Dermis microvascular lymphatic vessel endothelial cell (primary cell): ENCODE measurements at regions not wholly inside any gene's neighbourhood (a gene's known extent, or its start where the extent isn't known, plus 50 kb on each side); places are given as distances from the start of the nearest gene placed in this dataset.

Experiments
- DNase-seq, 2 donors: peaks; one replicate each; pipeline versions ENCODE4 v3.0.0 to v3.0.0-alpha.2; 2010; ENCODE audit warnings: low read depth in 2 of 2

DNA sequence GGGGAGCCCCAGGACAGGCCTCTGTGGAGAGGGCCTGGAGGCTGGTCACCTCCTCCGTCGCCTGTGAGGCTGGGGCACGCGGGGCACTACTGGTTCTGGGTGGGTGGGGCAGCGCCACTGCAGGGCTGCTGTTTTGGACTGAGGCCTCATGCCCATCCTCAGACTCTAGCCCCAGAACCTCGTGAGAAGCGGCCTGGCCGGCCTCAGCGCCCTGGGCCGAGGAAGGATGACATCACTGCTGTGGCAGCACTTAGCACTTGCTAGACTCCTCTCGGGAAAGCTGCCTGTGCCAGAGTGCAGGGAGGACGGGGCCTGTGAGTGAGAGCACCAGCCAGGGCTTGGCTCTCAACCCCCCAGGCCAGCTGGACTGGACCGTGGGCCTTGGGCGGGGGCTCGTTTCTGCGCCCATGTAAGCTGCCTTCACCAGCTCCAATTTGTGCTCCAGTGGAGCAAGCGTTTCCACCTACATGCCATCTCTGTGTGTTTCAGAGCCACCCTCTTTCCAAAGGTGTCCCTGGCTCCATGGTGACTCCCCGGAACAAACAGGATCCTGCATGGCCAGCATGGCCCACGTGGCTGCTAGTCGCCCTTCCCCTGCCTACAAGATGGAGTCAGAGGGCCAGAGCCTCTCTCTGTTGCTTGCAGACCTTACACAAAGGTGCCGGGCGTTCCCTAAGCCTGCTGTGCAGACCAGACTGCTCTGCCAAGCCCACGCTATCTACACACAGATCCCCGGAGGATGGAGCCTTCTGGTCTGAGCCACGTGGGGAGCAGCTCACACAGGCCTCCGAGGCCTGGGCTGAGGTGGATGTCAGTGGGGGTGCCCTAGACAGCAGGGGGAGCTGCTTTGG lies 102.9 kb downstream of the CTTN start:
- no peak for DNase-seq

- no peak for DNase-seq
Measured at GRCh38 chr11:70501933-70502540, 103.7 kb downstream of the CTTN start.

DNA sequence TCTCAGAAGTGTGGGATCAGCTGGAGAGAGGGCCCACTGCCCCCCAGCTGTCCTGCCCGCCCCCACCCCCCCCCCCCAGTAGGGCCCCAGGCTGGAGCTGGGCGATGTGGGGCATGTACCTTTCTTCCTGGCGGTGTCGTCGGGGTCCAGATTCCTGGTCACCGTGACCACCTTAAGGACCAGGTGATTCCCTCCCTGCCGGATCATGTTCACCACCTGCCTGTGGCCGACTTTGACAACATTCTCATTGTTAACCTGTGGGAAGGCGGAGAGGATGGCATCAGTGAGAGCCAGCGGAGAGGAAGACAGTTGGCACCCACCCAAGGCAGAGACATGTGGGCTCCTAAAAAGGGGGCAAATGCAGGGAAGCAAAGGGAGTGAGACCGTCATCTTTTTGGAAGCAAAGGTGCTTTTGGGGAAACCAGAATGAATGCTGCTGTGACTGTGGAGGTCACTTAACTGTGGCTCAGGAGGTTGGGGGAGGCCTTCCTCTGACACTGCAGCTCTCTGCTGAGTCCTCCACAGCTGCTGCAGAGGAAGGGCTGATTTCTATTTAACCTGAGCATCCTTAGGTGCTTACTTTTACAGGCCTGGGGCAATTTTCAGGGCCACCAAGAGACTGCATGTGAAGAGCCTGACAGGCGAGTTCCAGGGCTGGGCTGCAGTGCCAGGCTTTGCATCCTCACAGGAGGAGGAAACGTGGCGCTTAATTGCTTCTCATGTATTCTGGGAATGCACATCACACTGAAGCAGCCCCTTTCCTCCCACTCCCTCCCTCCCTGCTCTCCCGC lies 104.5 kb downstream of the CTTN start:
- no peak for DNase-seq

- DNase-seq, result no peak
Measured at GRCh38 chr11:70503468-70504221, 105.3 kb downstream of the CTTN start.

DNA sequence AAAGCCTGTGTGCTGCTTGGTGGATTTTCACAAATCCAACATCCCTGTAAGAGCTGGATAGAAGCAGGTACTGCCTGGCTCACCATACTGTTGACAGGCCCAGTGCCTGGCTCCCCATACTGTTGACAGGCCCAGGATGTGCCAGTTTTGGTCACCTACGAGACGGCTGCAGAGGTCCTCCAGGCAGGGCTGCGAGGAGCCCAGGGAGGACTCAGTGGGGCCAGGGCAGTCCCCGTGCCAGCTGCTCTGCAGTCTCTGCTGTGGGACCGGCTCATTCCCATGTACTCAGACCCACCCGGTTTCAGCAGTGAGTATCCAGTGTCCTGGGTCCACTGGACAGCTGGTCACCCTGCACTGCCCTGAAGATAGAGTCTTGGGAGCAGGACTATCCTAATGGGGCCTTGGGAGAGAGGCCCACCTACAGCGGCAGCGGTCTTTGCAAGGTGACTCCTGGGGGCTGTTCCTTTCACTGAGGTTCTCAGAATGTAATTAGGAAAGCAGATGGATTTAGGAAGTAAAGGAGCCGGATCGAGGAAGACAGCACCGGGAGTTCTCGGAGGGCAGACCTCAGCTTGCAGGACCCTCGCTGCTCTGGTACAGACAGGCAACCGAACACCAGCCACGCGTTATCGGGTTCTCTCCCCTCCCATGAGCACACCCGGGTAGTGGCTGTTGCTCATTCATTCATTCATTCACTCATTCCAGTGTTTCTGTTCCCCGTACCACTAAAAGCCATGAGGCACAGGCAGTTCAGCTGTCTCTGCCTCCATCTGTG lies 106.1 kb downstream of the CTTN start:
- no peak for DNase-seq

- DNase-seq, result no peak
Measured at GRCh38 chr11:70505331-70505731, 107.0 kb downstream of the CTTN start.

DNA sequence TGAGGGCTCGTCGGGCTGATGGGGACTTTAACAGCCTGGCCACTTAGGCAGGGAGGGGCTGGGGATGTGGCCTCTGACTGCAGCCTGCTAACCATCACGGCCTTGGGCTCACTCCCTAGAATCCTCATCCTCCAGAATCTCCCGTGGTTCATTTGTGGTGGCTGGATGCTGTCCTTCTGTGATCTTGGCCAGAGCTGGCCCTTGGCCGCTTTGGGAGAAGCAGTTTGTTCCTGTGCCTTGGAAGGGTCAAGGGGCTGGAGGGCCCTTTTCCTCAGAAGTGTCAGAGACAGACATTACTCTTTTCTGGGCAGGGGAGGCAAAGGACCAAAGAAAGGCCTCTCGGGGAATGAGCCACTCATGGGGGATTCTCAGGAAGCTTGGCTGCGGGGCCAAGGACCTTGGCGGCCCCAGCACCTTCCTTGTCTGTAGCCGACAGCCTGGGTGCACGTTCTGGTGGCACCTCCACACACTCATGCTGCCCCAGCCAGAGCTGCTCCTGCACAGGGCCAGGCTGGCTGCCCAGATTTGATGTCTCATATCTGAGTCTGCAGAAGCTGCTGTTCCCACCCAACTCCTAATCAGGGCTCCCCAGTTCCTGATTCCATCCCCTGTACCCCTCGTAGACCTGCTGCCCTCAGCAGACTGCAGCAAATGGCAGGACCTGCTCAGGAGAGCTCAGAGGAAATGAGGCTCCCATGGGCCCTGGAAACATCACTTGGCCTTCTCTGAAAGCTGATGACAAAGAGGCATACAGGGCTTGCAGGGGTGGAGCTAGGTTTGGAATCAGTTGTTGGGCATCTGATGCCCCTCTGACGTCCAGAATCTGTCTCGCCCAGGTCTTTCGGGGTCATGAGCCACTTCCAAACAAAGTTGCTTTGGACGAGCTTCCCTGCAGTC lies 107.7 kb downstream of the CTTN start:
- DNase-seq, result no peak

DNA sequence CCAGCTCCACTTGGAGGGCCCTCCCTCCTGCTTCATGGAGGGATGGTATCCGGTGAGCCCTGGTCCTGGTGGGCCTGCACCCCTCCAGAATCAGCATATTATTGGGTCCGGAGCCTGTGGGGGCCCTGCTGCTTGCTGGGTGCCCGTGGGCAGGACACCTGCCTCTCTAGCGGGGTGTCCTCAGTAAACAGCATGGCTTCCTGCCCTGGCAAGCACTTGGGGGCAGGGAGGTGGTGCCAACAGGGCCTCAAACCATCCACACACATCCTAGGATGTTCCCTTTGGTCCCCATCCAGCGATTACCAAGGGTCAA lies 108.3 kb downstream of the CTTN start:
- DNase-seq, result no peak

DNA sequence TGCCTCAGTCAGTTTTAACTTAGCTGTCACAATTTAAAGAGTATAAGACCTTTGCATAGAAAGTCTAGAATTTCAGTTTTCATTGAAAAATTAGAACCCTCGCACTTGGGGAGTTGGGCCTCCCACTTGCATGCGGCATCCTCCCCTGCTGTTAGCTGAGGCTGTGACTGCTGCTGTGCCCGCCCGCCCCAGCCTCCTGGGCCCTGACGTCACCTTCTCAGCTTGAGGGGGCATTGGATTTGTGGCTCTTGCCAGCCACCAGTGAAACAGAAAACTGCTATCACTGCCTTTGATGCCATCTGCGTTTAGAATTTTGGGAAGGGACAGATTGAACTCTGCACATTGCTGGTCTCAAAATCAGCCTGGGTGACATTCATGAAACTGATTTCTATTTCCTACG lies 108.7 kb downstream of the CTTN start:
- DNase-seq, result no peak

DNA sequence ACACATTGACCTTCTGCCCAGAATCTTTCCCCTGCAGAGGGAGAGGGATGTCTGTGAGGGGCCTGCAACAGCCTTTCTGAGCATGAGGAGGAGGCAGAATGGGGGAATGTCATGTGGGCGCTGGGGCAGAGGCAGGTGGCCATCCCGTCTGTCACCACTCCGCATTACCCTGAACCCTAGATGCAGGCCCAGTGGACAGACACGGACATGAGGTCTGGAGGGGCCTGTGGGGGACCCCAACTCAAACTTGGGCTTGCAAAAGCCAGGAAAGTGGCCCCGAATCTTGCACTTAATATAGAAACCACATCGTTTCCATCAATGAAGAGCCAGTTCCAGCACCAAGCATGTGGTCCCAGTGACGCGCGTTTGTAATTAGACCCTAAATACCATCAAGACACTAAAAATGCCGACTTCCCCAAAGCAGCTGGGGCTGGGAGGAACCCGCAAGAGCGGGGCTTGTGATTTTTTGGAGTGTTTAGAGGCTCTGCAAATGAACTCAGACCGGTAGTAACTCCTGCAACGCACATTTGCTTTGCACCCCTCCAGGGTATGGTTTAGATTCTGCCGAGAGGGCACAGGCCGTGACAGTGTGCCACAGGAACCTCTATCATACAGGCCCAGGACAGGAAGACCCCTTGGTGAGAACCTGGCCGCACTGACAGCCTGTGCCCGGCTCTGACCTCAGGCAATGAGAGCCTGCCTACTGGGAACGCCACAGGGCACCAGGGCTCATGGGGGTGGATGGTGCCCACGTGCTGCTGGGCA lies 109.3 kb downstream of the CTTN start:
- DNase-seq, result no peak

DNA sequence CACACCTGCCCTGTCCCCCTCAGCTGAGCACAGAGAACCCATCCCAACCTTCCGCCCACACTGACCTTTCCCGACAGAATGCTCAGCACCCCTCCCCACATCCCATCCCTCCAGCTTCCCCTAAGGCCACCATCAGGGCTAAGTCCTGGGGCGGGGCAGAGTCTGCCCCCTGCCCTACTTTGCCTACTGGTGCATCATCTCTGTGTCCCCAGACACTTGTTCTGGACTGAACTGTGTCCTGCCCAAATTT lies 109.8 kb downstream of the CTTN start:
- no peak for DNase-seq

DNA sequence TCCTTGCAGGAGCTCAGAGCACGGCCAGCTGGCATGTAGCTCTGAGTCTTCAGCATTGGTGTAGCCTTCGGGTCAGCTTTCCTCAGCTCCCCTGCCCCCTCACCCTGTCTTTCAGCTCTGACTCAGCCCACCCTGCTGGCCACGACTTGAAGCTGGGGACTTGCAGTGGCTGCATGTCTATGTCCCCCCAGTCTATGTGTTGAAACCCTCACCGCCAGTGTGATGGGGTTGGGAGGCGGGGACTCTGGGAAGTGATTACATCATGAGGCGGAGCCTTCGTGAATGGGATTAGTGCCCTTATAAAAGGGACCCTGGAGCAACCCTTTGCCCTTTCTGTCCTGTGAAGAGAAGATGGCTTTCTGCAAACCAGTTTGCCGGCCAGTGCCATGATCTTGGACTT lies 111.1 kb downstream of the CTTN start:
- DNase-seq, result no peak

GRCh38 chr11:70510106-70510505 lies 111.8 kb downstream of the CTTN start:
- no peak for DNase-seq

- DNase-seq, result no peak
Measured at GRCh38 chr11:70510571-70510970, 112.2 kb downstream of the CTTN start.

GRCh38 chr11:70511345-70511744 lies 113.0 kb downstream of the CTTN start:
- DNase-seq, result no peak

DNA sequence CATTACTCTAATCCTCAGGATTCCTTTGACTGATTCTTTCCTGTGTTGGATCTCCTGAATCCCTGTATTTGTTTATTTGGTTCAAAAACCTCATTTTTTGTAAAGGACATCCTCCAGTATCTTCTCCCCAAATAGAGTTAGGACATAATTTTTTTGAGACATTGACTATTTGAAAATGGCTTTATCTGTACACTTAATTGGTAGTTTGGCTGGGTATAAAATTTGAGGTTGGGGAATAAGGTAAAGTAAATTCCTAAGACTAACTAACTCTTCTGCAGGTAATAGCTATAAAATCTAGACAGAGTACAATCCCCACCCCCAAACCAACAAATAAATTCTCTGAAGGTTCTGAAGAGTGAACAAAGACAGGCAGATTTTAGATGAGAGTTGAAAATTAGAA lies 114.4 kb downstream of the CTTN start:
- no peak for DNase-seq

DNA sequence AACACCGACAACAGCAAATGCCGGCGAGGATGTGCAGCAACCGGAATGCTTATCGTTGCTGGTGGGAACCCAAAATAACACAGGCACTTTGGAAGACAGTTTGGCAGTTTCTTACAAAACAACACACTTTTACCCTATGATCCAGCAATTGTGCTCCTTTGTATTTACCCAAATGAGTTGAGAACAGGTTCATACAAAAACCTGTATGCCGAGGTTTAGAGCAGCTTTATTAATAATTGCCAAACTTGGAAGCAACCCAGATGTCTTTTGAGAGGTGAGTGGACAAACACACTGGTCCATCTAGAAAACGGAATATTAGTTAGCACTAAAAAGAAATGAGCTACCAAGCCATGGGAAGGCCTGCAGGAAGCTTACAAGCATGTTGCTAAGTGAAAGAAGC lies 118.9 kb downstream of the CTTN start:
- no peak for DNase-seq

- DNase-seq, result no peak
Measured at GRCh38 chr11:70517988-70518907, 119.9 kb downstream of the CTTN start.

DNA sequence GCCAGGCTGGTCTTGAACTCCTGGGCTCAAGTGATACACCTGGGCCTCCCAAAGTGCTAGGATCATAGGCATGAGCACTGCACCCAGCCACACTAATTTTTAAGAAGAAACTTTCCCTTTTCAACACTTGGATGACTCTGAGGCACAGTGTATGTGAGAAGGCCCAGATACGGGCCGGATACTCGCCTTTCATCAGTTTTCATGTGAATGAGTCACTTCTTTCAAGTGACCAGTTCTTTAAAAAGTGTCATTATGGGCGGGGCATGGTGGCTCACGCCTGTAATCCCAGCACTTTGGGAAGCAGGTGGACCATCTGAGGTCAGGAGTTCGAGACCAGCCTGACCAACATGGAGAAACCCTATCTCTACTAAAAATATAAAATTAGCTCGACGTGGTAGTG lies 120.8 kb downstream of the CTTN start:
- no peak for DNase-seq
